Spleen (tissue), 11 donors: ENCODE measurements at regions not wholly inside any gene's neighbourhood (a gene's known extent, or its start where the extent isn't known, plus 50 kb on each side); places are given as distances from the start of the nearest gene placed in this dataset.

Experiments
- DNase-seq: peaks from one replicate; pipeline ENCODE4 v3.0.0-alpha.2; 2020
- H3K27ac ChIP-seq, 8 donors: fragments of 200-600 bp; sonication (generic) in 7 of 8; 1 replicate in 4 of 8; 2 replicates in 4 of 8; pipeline versions ENCODE4 v1.5.0 to v1.8.0; 2016 to 2021; ENCODE audit warnings: inconsistent platforms in 4 of 8, mild to moderate bottlenecking in 4 of 8, moderate library complexity in 1 of 8
- H3K27me3 ChIP-seq, 7 donors: fragments of 200-600 bp; sonication (generic) in 6 of 7; replicated peaks in 1 of 7; 1 replicate in 4 of 7; 2 replicates in 3 of 7; pipeline versions ENCODE4 v1.5.0 to v1.8.0; 2016 to 2021; ENCODE audit warnings: inconsistent platforms in 3 of 7, mild to moderate bottlenecking in 1 of 7
- H3K36me3 ChIP-seq, 6 donors: fragments of 200-600 bp; sonication (generic) in 5 of 6; 1 replicate in 4 of 6; 2 replicates in 2 of 6; pipeline versions ENCODE4 v1.5.0 to v1.8.0; 2016 to 2021; ENCODE audit warnings: inconsistent platforms in 2 of 6
- H3K4me1 ChIP-seq, 6 donors: fragments of 200-600 bp; sonication (generic) in 5 of 6; 1 replicate in 3 of 6; 2 replicates in 3 of 6; pipeline versions ENCODE4 v1.5.0 to v1.8.0; 2016 to 2021; ENCODE audit warnings: inconsistent platforms in 3 of 6
- H3K4me3 ChIP-seq, 8 donors: fragments of 200-600 bp; sonication (generic) in 7 of 8; 1 replicate in 4 of 8; 2 replicates in 4 of 8; pipeline versions ENCODE4 v1.5.0 to v1.8.0; 2016 to 2021; ENCODE audit warnings: inconsistent platforms in 4 of 8, mild to moderate bottlenecking in 4 of 8, moderate library complexity in 2 of 8
- H3K9me3 ChIP-seq, 8 donors: fragments of 200-600 bp; sonication (generic) in 7 of 8; 1 replicate in 4 of 8; 2 replicates in 4 of 8; pipeline versions ENCODE4 v1.5.0 to v1.8.0; 2016 to 2021; ENCODE audit warnings: inconsistent platforms in 4 of 8
- POLR2A ChIP-seq, 3 donors: fragments of 450-650 bp; IDR thresholded peaks; one replicate each; pipeline ENCODE4 v1.5.1; 2017; ENCODE audit warnings: antibody characterized with exemption in 3 of 3, mild to moderate bottlenecking in 1 of 3
- POLR2AphosphoS5 ChIP-seq, 3 donors: sonication (generic); formaldehyde crosslinking; IDR thresholded peaks; one replicate each; pipeline ENCODE4 v1.5.1; 2017; ENCODE audit warnings: antibody characterized with exemption in 3 of 3
- WGBS, 5 donors: extraction: QIAGEN DNeasy Blood & Tissue Kit in 3 of 5; methylation state at CpG; one replicate each; pipeline versions ENCODE4 v1.1.5 to v1.1.7; 2013 to 2018; 5-methylcytosine and 5-hydroxymethylcytosine counted together
- intact Hi-C: fragments of 100-400 bp; cut with DNase I; formaldehyde crosslinking; loops from one replicate; pipeline ENCODE4 v1.15.0; 2023; ENCODE audit warnings: low total_unique reads
- TF ChIP-seq, protein P1 (sequence below), 11 experiments: fragments of 200-600 bp in 7 of 11; fragments of 450-650 bp in 4 of 11; sonication (generic) in 4 of 11; IDR thresholded peaks in 8 of 11; conservative IDR thresholded peaks in 3 of 11; 1 replicate in 7 of 11; 2 replicates in 4 of 11; pipeline versions ENCODE4 v1.4.0 to v1.8.0; 2016 to 2021; ENCODE audit warnings: antibody characterized with exemption in 11 of 11, inconsistent platforms in 4 of 11, mild to moderate bottlenecking in 1 of 11
- donor health status: healthy with polysubstance abuse.
- donor health status: DM: no; HTN: no; CAD: no; lungs with moderate emphysema.
- donor health status: DM: no; HTN: no; CAD: no.
- donor health status: Bipolar disorder and iron deficiency.
- donor health status: healthy.
- donor health status: DM: no; HTN: no; CAD: no.
- donor health status: DM: yes; HTN: yes; CAD: no.

DNA sequence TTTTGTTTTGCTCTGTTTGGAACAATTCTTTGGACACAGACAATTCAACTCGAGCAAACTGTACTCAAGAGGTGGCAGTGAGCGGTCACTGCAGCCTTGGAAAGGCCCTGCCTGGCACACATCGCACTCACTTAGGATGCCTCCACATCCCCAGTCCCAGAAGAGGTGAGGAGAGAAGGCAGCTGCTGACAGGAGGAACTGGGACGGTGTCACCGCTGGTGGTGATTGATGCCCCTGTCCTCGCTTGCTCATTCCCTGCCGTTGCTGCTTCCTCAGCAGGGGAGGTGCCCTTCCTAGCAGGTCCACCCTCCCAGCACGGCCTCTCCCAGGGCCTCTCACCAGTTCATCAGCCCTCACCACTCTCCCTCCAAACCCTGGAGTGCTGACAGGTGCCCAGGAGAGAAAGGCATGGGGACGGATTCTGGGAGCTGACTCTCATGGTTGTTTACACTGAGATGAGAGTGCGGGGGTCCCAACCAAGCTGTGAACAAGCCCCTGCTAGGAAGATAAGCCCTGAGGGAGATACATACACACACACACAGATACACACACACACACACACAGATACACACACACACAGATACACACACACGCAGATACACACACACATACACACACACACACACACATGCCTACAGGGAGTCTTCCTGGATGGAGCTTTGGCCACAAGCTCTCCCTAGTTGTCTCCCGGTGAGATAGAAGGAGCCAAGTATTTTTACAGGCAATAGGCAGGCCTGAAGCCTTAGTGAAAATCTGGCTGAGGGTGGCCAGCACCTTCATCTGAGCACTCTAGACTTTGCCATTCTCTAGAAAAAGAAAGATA lies 101.1 kb downstream of the CDC7 start:
- TF ChIP-seq POLR2AphosphoS5 (IDR thresholded peaks at IDR 0.05) (no peak), POLR2A (IDR thresholded peaks at IDR 0.05) (no peak)
- TF ChIP-seq, protein P1, sequence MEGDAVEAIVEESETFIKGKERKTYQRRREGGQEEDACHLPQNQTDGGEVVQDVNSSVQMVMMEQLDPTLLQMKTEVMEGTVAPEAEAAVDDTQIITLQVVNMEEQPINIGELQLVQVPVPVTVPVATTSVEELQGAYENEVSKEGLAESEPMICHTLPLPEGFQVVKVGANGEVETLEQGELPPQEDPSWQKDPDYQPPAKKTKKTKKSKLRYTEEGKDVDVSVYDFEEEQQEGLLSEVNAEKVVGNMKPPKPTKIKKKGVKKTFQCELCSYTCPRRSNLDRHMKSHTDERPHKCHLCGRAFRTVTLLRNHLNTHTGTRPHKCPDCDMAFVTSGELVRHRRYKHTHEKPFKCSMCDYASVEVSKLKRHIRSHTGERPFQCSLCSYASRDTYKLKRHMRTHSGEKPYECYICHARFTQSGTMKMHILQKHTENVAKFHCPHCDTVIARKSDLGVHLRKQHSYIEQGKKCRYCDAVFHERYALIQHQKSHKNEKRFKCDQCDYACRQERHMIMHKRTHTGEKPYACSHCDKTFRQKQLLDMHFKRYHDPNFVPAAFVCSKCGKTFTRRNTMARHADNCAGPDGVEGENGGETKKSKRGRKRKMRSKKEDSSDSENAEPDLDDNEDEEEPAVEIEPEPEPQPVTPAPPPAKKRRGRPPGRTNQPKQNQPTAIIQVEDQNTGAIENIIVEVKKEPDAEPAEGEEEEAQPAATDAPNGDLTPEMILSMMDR (IDR thresholded peaks at IDR 0.05 in 8 of 11, conservative IDR thresholded peaks at IDR 0.05 in 3 of 11): no peak
- H3K36me3 ChIP-seq: no peaks in the 10 kb centered on the region
- no peak overlapping the region for H3K27ac ChIP-seq
- H3K27me3 ChIP-seq: no peaks in the 10 kb centered on the region
- no peak overlapping the region for H3K4me3 ChIP-seq
- intact Hi-C loops: no loop called here
- no peaks in the 10 kb centered on the region for H3K9me3 ChIP-seq
- no peak for DNase-seq
- WGBS, 5 donors: 64 to 75% (median 74%) methylated on average over 12 of the region's 12 CpGs
- H3K4me1 ChIP-seq: no peaks in the 10 kb centered on the region

DNA sequence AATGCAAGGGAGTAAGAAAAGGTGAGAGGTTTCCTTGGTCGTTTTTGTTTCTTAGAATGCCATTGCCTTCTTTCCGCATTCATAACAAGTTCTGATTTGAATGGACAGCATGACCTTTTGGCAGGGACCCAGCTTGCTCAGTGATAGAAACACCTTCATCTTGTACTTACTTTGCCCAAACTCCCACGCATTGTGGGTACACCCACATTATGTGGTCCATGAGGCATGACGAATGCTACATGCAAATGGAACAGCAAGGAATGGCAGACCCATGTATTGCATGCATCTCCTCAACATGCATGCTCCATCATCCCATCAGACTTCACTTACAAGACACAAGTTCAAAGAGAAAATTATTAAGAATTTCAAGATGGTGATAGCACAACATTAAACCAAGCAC lies 102.8 kb downstream of the CDC7 start:
- intact Hi-C loops: no loop called here
- 84 to 91% (median 86%) methylated on average over 4 of the region's 4 CpGs for WGBS, 5 donors
- no peaks in the 10 kb centered on the region for H3K4me1 ChIP-seq
- TF ChIP-seq POLR2A (IDR thresholded peaks at IDR 0.05) (no peak), POLR2AphosphoS5 (IDR thresholded peaks at IDR 0.05) (no peak)
- TF ChIP-seq, protein P1 (IDR thresholded peaks at IDR 0.05 in 8 of 11, conservative IDR thresholded peaks at IDR 0.05 in 3 of 11): no peak
- no peaks in the 10 kb centered on the region for H3K27me3 ChIP-seq
- no peak for DNase-seq
- H3K4me3 ChIP-seq: no peak overlapping the region
- no peaks in the 10 kb centered on the region for H3K9me3 ChIP-seq
- no peaks in the 10 kb centered on the region for H3K36me3 ChIP-seq
- no peak overlapping the region for H3K27ac ChIP-seq

DNA sequence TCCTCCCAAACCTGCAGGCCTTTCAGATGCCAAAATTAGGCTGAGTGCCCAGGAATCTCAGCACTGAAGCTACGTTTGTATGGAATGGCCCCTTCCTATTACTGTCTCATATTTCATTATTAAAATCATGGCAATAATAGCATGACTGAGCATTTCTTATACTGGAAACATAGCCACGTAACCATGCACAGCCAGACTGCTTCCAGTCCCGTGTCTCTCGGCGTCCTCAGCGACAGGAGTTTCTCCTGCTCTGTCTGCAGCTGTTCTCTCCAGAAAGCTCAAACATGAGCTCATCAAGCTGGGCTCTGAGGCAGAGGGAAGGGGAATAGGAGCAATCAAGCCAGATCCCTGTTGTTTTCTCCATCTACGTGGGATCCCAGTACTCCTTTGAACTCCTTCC lies 104.0 kb downstream of the CDC7 start:
- Histone ChIP-seq H3K4me1 (no peaks in the 10 kb centered on the region), H3K9me3 (no peaks in the 10 kb centered on the region), H3K27ac (no peak overlapping the region), H3K4me3 (no peak overlapping the region), H3K36me3 (no peaks in the 10 kb centered on the region), H3K27me3 (no peaks in the 10 kb centered on the region)
- 77 to 90% (median 85%) methylated on average over 7 of the region's 7 CpGs for WGBS, 5 donors
- intact Hi-C loops: no loop called here
- TF ChIP-seq POLR2A (IDR thresholded peaks at IDR 0.05): no peak
- no peak for TF ChIP-seq POLR2AphosphoS5 (IDR thresholded peaks at IDR 0.05)
- TF ChIP-seq, protein P1 (IDR thresholded peaks at IDR 0.05 in 8 of 11, conservative IDR thresholded peaks at IDR 0.05 in 3 of 11): no peak
- no peak for DNase-seq

DNA sequence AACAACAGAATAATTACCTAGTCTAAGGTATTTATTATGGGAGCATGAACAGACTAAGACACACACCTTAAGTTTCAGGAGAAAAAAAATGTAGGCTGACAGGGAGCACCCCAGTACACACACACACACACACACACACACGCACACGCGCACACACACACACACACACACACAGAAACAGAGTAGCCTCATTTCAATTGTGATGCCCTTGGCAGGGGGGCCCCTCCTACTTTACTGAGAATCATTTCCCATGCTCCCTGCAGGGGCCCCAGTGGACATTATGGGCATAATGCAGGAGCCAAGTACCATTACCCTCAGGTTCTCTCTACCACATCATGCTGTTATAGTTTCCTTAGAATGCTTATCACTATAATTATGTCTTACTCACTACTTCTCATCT lies 104.9 kb downstream of the CDC7 start:
- H3K4me3 ChIP-seq: no peak overlapping the region
- no peaks in the 10 kb centered on the region for H3K36me3 ChIP-seq
- H3K27me3 ChIP-seq: no peaks in the 10 kb centered on the region
- H3K9me3 ChIP-seq: no peaks in the 10 kb centered on the region
- intact Hi-C loops: no loop called here
- DNase-seq: no peak
- H3K4me1 ChIP-seq: no peaks in the 10 kb centered on the region
- TF ChIP-seq POLR2A (IDR thresholded peaks at IDR 0.05): no peak
- no peak for TF ChIP-seq POLR2AphosphoS5 (IDR thresholded peaks at IDR 0.05)
- TF ChIP-seq, protein P1 (IDR thresholded peaks at IDR 0.05 in 8 of 11, conservative IDR thresholded peaks at IDR 0.05 in 3 of 11): no peak
- H3K27ac ChIP-seq: no peak overlapping the region
- 50 to 85% (median 61%) methylated on average over 3 of the region's 3 CpGs for WGBS, 5 donors
